Fibroblast of lung (primary cell): ENCODE measurements at regions not wholly inside any gene's neighbourhood (a gene's known extent, or its start where the extent isn't known, plus 50 kb on each side); places are given as distances from the start of the nearest gene placed in this dataset.

Source experiments
- DNase-seq, 2 donors: peaks; one replicate each; pipeline versions ENCODE4 v3.0.0 to v3.0.0-alpha.2; 2010; ENCODE audit warnings: low read depth in 2 of 2
- H2AFZ ChIP-seq: 2 replicates; pipeline ENCODE4 v1.5.1; 2012; ENCODE audit warnings: low read length, control low read depth, inconsistent platforms
- H3K27ac ChIP-seq: 2 replicates; pipeline ENCODE4 v1.5.1; 2011; ENCODE audit warnings: low read length, control low read depth; ENCODE audit not compliant: insufficient read depth
- H3K27me3 ChIP-seq: 2 replicates; pipeline ENCODE4 v1.5.1; 2011; ENCODE audit warnings: mild to moderate bottlenecking, low read length; ENCODE audit not compliant: control insufficient read depth, insufficient read depth
- H3K36me3 ChIP-seq: 2 replicates; pipeline ENCODE4 v1.5.1; 2011; ENCODE audit warnings: low read length; ENCODE audit not compliant: control insufficient read depth, insufficient read depth
- H3K4me1 ChIP-seq: 2 replicates; pipeline ENCODE4 v1.5.1; 2011; ENCODE audit warnings: low read length; ENCODE audit not compliant: control insufficient read depth, insufficient read depth; ENCODE audit errors: extremely low read depth
- H3K4me2 ChIP-seq: 2 replicates; pipeline ENCODE4 v1.5.1; 2011; ENCODE audit warnings: low read length, control low read depth; ENCODE audit not compliant: insufficient read depth; ENCODE audit errors: extremely low read depth
- H3K4me3 ChIP-seq, 4 experiments: fragments of 200-600 bp in 1 of 4; sonication (generic) in 1 of 4; replicated peaks in 1 of 4; 2 replicates each; pipeline ENCODE4 v1.5.1; 2011 to 2016; ENCODE audit warnings: low read length in 4 of 4, low read depth in 3 of 4, mild to moderate bottlenecking in 3 of 4, control low read depth in 2 of 4, inconsistent platforms in 1 of 4, mixed read lengths in 1 of 4; ENCODE audit not compliant: insufficient read depth in 1 of 4; ENCODE audit errors: control extremely low read depth in 1 of 4
- H3K79me2 ChIP-seq: 2 replicates; pipeline ENCODE4 v1.5.1; 2012; ENCODE audit warnings: mild to moderate bottlenecking, low read length, inconsistent platforms; ENCODE audit not compliant: control insufficient read depth, insufficient read depth
- H3K9ac ChIP-seq: 2 replicates; pipeline ENCODE4 v1.5.1; 2011; ENCODE audit warnings: mild to moderate bottlenecking, low read length, control low read depth; ENCODE audit not compliant: insufficient read depth
- H3K9me3 ChIP-seq: 2 replicates; pipeline ENCODE4 v1.5.1; 2012; ENCODE audit warnings: low read depth, low read length; ENCODE audit not compliant: control insufficient read depth, insufficient read depth
- H4K20me1 ChIP-seq: 2 replicates; pipeline ENCODE4 v1.5.1; 2011; ENCODE audit warnings: low read length; ENCODE audit not compliant: control insufficient read depth, insufficient read depth; ENCODE audit errors: extremely low read depth
- CTCF ChIP-seq, 2 donors: IDR thresholded peaks in 1 of 2; conservative IDR thresholded peaks in 1 of 2; 1 replicate in 1 of 2; 2 replicates in 1 of 2; pipeline ENCODE4 v1.5.1; 2011 to 2012; ENCODE audit warnings: low read length in 2 of 2, control low read depth in 1 of 2, inconsistent platforms in 1 of 2, low read depth in 1 of 2, mild to moderate bottlenecking in 1 of 2
- EZH2 ChIP-seq: IDR thresholded peaks from 2 replicates; pipeline ENCODE4 v1.5.1; 2012; ENCODE audit warnings: low read length, control low read depth, mild to moderate bottlenecking; ENCODE audit errors: missing control alignments

- H3K9me3 ChIP-seq: no peaks in the 10 kb centered on the region
- no peak overlapping the region for H2AFZ ChIP-seq
- H3K4me2 ChIP-seq: no peak overlapping the region
- H3K79me2 ChIP-seq: no peaks in the 10 kb centered on the region
- no peak overlapping the region for H3K27ac ChIP-seq
- no peak for DNase-seq
- H3K4me3 ChIP-seq: no peak overlapping the region
- H3K4me1 ChIP-seq: no peaks in the 10 kb centered on the region
- no peaks in the 10 kb centered on the region for H3K27me3 ChIP-seq
- TF ChIP-seq CTCF (conservative IDR thresholded peaks at IDR 0.05 in 1 of 2, IDR thresholded peaks at IDR 0.05 in 1 of 2; ENCODE audit: low read depth in 1 of 2, low read length in 2 of 2) (no peak), EZH2 (no peak)
- no peaks in the 10 kb centered on the region for H3K36me3 ChIP-seq
- H3K9ac ChIP-seq: no peak overlapping the region
- H4K20me1 ChIP-seq: no peaks in the 10 kb centered on the region
Observed at GRCh38 chr15:93261845-93262244, 172.8 kb upstream of the RGMA start.

GRCh38 chr15:93257920-93258319 lies 168.9 kb upstream of the RGMA start:
- TF ChIP-seq EZH2 (no peak), CTCF (conservative IDR thresholded peaks at IDR 0.05 in 1 of 2, IDR thresholded peaks at IDR 0.05 in 1 of 2; ENCODE audit: low read depth in 1 of 2, low read length in 2 of 2) (no peak)
- Histone ChIP-seq H3K79me2 (no peaks in the 10 kb centered on the region), H3K36me3 (no peaks in the 10 kb centered on the region), H3K4me3 (no peak overlapping the region), H3K9me3 (no peaks in the 10 kb centered on the region), H3K4me1 (no peaks in the 10 kb centered on the region), H3K27me3 (no peaks in the 10 kb centered on the region), H2AFZ (no peak overlapping the region), H3K27ac (no peak overlapping the region), H3K4me2 (no peak overlapping the region), H4K20me1 (no peaks in the 10 kb centered on the region), H3K9ac (no peak overlapping the region)
- DNase-seq: no peak

- H2AFZ ChIP-seq: no peak overlapping the region
- no peaks in the 10 kb centered on the region for H3K9me3 ChIP-seq
- TF ChIP-seq CTCF (conservative IDR thresholded peaks at IDR 0.05 in 1 of 2, IDR thresholded peaks at IDR 0.05 in 1 of 2; ENCODE audit: low read depth in 1 of 2, low read length in 2 of 2): no peak
- TF ChIP-seq EZH2: no peak
- no peaks in the 10 kb centered on the region for H4K20me1 ChIP-seq
- no peaks in the 10 kb centered on the region for H3K79me2 ChIP-seq
- DNase-seq: no peak
- no peaks in the 10 kb centered on the region for H3K36me3 ChIP-seq
- no peaks in the 10 kb centered on the region for H3K4me1 ChIP-seq
- H3K9ac ChIP-seq: no peak overlapping the region
- H3K4me2 ChIP-seq: no peak overlapping the region
- H3K4me3 ChIP-seq: no peak overlapping the region
- no peaks in the 10 kb centered on the region for H3K27me3 ChIP-seq
- H3K27ac ChIP-seq: no peak overlapping the region
Observed at GRCh38 chr15:93253681-93254080, 164.7 kb upstream of the RGMA start.
